ENCODE measurements at regions not wholly inside any gene's neighbourhood (a gene's known extent, or its start where the extent isn't known, plus 50 kb on each side); places are given as distances from the start of the nearest gene placed in this dataset.

DNA sequence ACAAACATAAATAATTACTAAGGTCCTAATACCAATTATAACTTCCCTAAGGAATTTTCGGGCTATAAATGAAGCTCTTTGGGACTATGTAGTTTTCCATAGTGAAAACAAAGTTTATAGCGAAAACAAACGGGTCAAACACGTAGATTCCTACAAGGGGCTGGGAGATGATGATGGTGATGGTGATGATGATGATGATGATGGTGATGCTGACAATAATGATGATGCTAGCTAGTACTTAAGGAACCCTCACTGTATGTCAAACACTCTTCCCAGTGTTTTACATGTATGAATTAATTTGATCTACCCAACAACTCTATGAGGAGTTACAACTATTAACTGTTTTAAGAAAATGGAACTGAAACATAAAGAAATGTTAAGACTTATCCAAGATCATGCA is 63.7 kb upstream of the PIK3R1 start:
- TF ChIP-seq, protein P1, sequence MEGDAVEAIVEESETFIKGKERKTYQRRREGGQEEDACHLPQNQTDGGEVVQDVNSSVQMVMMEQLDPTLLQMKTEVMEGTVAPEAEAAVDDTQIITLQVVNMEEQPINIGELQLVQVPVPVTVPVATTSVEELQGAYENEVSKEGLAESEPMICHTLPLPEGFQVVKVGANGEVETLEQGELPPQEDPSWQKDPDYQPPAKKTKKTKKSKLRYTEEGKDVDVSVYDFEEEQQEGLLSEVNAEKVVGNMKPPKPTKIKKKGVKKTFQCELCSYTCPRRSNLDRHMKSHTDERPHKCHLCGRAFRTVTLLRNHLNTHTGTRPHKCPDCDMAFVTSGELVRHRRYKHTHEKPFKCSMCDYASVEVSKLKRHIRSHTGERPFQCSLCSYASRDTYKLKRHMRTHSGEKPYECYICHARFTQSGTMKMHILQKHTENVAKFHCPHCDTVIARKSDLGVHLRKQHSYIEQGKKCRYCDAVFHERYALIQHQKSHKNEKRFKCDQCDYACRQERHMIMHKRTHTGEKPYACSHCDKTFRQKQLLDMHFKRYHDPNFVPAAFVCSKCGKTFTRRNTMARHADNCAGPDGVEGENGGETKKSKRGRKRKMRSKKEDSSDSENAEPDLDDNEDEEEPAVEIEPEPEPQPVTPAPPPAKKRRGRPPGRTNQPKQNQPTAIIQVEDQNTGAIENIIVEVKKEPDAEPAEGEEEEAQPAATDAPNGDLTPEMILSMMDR (conservative IDR thresholded peaks at IDR 0.05): no peak
- TF ChIP-seq EZH2 (IDR thresholded peaks at IDR 0.05; ENCODE audit: low read depth): no peak
